Right lobe of liver (tissue), 4 donors: ENCODE measurements at regions not wholly inside any gene's neighbourhood (a gene's known extent, or its start where the extent isn't known, plus 50 kb on each side); places are given as distances from the start of the nearest gene placed in this dataset.

Experiments used
- POLR2A ChIP-seq: fragments of 450-650 bp; IDR thresholded peaks from one replicate; pipeline ENCODE4 v1.6.1; 2017; ENCODE audit warnings: antibody characterized with exemption, mild to moderate bottlenecking
- TF ChIP-seq, protein P1 (sequence below), 4 donors: fragments of 200-600 bp in 3 of 4; fragments of 450-650 bp in 1 of 4; IDR thresholded peaks; one replicate each; pipeline versions ENCODE4 v1.5.1 to v1.8.0; 2016 to 2022; ENCODE audit warnings: antibody characterized with exemption in 4 of 4, mild to moderate bottlenecking in 2 of 4
- donor health status: DM: no; HTN: no; CAD: no.
- donor health status: DM: no; HTN: no; CAD: no.
- donor health status: DM: no; HTN: yes; CAD: no.

- TF ChIP-seq, protein P1, sequence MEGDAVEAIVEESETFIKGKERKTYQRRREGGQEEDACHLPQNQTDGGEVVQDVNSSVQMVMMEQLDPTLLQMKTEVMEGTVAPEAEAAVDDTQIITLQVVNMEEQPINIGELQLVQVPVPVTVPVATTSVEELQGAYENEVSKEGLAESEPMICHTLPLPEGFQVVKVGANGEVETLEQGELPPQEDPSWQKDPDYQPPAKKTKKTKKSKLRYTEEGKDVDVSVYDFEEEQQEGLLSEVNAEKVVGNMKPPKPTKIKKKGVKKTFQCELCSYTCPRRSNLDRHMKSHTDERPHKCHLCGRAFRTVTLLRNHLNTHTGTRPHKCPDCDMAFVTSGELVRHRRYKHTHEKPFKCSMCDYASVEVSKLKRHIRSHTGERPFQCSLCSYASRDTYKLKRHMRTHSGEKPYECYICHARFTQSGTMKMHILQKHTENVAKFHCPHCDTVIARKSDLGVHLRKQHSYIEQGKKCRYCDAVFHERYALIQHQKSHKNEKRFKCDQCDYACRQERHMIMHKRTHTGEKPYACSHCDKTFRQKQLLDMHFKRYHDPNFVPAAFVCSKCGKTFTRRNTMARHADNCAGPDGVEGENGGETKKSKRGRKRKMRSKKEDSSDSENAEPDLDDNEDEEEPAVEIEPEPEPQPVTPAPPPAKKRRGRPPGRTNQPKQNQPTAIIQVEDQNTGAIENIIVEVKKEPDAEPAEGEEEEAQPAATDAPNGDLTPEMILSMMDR (IDR thresholded peaks at IDR 0.05) = no peak
- TF ChIP-seq POLR2A = no peak
These were observed 150.8 kb downstream of the SLC4A3 start for GRCh38 chr2:219778189-219778588.
